Stimulated activated naive CD4-positive, alpha-beta T cell treated with Interleukin-2 at 50 U/mL for 16 hours (primary cell): ENCODE measurements at regions not wholly inside any gene's neighbourhood (a gene's known extent, or its start where the extent isn't known, plus 50 kb on each side); places are given as distances from the start of the nearest gene placed in this dataset.

Source experiments
- DNase-seq: peaks from one replicate; lab custom pipeline; 2025; lab: John Stamatoyannopoulos, UW

DNA sequence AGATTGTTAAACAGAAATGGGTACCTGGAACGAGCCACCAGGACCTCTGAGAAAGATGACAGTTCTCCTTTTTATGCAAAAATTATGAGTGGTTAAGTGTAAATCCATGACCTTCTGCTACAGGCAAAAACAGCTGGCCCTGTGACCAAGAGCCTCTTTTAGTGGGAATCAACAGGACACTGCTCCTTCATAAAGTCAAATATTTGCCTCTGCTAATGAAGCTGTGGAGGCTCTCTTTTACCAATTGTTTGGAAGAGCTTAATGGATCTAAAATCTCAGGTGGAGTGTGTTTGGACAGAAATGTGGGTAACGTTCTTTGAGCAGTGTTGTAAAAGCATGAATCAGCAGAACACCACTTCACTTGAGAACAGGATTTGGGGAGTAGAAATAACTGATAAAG is 117.5 kb upstream of the PCSK2 start:
- no peak for DNase-seq

DNA sequence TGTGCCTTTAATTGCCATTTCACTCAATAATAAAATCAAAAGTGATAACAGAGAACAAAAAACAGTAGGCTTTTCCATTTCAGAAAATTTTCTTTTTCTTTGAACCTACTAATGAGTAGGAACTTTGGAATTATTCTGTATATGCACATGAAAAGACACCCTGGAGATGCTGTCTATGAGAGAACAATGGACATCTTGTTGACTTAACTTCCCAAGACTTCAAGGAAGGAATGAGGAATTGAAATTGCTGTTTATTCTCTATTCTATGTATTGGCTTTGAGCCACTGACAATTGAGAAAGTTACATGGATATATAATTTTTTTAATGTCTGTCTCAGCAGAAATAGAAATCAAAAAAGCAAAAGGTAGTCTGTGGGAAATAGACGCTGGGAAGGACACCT is 98.6 kb upstream of the PCSK2 start:
- no peak for DNase-seq

DNA sequence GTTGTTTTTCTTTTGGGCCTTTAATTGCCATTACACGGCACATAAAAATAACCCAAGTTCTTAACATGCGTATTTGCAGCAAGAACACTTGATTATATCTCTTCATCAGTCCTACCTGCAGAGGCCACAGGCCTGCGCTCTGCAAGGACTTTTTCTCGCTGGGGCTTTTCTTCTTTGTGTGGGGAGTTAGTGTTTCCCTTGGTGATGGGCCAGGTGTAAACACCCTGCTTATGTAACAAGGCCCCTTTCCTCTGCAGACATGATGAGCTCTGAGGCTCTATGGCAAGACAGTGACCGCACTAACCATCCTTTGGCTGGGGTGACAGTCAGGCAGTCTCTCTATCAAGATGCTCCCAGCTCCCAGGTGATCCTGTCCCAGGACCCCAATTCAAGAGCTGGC is 97.8 kb upstream of the PCSK2 start:
- DNase-seq, result no peak

DNA sequence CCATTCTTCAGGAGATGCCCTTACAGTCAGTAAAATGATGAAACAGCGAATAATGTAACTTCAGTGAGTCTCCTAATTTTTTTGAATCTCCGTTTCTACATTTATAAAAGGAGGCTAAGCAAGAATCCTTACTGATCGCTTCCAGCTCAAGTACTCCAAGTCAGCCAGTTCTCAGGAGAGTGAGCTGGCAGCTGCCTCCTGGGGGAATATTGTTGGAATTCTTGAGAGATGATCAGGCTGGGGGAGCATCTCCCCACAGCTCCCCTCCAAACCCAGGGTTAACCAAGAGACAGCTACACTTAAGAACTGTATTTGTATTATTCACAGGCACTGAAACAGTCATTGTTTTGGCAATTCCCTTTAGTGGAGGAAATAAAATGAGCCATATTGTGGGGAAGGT is 89.1 kb upstream of the PCSK2 start:
- DNase-seq, result no peak

DNA sequence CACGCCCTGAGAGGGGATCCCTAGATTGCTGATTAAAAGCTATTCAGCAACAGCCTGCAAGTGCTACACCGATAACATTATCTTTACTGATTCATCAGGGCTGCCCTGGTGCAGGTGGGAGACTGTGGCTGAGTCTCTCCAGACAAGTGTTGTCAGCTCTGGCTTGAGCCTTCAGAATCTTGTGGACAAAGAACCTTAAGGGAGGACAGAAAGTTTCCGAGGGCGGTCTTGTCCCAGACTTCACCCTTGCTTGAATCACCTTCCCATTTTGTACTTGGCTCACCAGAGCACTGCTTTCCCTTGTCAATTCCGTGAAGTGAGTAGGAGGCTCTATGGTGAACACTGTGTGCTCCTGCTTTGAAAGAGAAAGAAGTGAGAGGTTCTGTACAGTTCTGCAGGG is 88.6 kb upstream of the PCSK2 start:
- DNase-seq, result no peak

DNA sequence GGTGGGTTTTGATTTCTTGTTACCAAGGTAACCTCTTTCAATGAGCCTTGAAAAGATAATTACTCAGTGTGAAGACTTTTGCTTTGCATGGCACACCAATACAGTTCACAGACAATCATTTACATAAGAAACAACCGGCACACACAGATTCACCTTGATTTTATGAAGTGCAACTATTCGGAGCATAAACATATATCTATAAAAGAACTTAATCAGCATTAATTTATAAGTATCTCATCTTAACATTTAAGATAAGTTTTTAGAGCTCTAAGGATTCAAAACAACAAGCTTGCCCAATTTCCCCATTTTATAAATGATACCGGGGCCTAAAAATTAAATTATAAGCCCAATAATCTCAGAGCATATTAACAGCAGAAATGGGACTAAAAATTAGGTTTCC is 85.9 kb upstream of the PCSK2 start:
- no peak for DNase-seq

GRCh38 chr20:17141568-17141967 is 85.3 kb upstream of the PCSK2 start:
- DNase-seq, result no peak

DNA sequence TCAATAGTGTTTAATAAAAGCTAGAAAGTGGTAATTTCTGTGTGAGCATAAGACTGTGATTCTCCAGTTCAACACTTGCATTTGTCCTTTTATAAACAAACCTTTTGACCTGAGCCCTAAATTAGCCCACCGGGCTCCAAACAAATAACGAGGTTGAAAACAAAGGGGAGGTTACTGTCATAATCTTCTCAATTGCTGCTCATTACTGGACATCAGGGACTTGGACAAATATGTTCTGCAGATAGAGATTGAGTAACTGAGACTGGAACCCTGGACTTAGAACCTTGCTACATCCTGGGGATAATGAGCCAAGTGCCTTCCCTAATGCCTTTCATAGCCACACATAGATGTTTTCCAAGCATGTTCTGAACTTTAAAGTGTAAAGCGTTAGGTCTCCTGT is 84.2 kb upstream of the PCSK2 start:
- DNase-seq, result no peak

- no peak for DNase-seq
Observed at GRCh38 chr20:17150858-17151257, 76.0 kb upstream of the PCSK2 start.

DNA sequence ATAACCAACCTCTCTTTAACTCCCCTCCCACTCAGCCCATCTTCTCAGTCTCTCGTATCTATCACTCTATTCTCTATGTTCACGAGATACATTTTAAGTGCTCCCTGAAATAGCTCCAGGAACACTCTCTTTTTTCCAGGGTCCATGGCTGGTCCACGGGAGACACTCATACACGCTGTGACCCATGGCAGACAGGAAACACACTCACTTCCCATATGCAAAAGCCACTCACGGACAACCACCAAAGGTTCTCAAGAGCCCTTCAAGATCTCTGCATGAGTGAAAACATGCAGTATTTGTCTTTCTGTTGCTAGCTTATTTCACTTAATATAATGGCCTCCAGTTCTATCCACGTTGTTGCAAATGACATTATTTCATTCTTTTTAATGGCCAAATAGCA is 71.4 kb upstream of the PCSK2 start:
- no peak for DNase-seq

- no peak for DNase-seq
Observed at GRCh38 chr20:17158701-17159100, 68.1 kb upstream of the PCSK2 start.

GRCh38 chr20:17161673-17162481 is 65.0 kb upstream of the PCSK2 start:
- no peak for DNase-seq

- no peak for DNase-seq
Observed at GRCh38 chr20:17168026-17168612, 58.7 kb upstream of the PCSK2 start.

- DNase-seq, result no peak
Observed at GRCh38 chr20:17169585-17170136, 57.2 kb upstream of the PCSK2 start.

GRCh38 chr20:17171746-17172280 is 55.0 kb upstream of the PCSK2 start:
- no peak for DNase-seq

DNA sequence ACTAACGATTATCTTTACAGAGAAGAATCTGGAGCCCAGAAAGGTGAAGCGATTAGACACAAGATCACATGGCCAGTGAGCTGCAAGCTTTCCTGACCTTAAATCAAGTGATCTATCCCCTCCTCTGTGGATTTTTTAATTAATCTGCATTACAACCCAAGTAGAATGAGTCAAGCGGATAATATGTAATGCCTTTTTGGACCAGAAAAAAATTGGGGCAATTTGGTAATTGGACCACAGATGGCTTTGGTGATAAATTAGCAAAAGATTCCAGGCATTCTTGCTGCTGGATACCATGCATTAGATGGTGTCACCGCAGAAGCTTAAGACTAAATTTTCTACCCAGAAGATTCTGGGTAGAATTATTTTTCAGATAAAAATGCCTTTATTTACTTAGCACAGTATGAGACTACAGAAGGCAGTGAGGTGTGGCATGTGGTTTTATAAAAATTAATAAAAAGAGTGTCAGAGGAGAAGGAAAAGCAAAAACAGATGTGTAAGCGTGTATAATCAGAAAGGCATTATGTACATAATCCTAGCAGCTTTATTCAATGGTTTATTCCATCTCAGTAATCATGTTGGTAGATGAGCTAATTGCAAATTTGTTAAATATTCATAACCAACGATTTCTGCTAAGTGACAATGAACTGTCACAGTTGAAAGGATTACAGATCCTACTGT is 53.9 kb upstream of the PCSK2 start:
- no peak for DNase-seq
